ENCODE measurements at regions not wholly inside any gene's neighbourhood (a gene's known extent, or its start where the extent isn't known, plus 50 kb on each side); places are given as distances from the start of the nearest gene placed in this dataset.

DNA sequence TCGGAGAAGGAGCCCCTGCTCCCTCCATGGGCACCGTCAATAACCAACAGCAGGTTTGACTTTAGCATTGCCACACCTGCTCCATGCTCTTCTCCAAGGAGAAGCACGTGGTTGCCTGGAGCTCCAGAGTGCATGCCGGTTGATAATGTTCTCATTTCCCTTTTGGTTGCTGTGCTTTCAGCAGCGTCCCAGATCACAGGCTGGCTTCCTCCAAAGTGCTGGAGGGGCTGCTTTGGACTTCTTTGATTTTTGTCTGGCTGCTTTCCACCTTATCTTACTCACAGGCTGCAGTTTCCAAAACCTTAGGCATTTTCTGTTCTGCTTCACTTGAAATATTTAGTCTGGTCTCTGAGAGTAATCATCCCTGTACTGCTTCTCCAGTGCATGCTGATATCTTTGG lies 123.8 kb upstream of the IRS2 start:
- no peaks in the 10 kb centered on the region for H3K36me3 ChIP-seq
- peaks cover 0 to 24% (median 0%) of the 10 kb centered on the region in 7 donors for H3K27me3 ChIP-seq (replicated peaks in 1 of 7)
- intact Hi-C loops (cut with DNase I; ENCODE audit: low total_unique reads): no loop called here
- DNase-seq: no peak
- no peaks in the 10 kb centered on the region for H3K4me1 ChIP-seq
- H3K4me3 ChIP-seq: no peak overlapping the region
- H3K9me3 ChIP-seq: peaks cover 0 to 16% (median 5%) of the 10 kb centered on the region in 8 donors
- TF ChIP-seq, protein P1, sequence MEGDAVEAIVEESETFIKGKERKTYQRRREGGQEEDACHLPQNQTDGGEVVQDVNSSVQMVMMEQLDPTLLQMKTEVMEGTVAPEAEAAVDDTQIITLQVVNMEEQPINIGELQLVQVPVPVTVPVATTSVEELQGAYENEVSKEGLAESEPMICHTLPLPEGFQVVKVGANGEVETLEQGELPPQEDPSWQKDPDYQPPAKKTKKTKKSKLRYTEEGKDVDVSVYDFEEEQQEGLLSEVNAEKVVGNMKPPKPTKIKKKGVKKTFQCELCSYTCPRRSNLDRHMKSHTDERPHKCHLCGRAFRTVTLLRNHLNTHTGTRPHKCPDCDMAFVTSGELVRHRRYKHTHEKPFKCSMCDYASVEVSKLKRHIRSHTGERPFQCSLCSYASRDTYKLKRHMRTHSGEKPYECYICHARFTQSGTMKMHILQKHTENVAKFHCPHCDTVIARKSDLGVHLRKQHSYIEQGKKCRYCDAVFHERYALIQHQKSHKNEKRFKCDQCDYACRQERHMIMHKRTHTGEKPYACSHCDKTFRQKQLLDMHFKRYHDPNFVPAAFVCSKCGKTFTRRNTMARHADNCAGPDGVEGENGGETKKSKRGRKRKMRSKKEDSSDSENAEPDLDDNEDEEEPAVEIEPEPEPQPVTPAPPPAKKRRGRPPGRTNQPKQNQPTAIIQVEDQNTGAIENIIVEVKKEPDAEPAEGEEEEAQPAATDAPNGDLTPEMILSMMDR (IDR thresholded peaks at IDR 0.05 in 8 of 11, conservative IDR thresholded peaks at IDR 0.05 in 3 of 11): no peak
- no peak for TF ChIP-seq POLR2AphosphoS5 (IDR thresholded peaks at IDR 0.05)
- TF ChIP-seq POLR2A (IDR thresholded peaks at IDR 0.05): no peak
- WGBS, 5 donors: 65 to 79% (median 77%) methylated on average over 5 of the region's 5 CpGs
- H3K27ac ChIP-seq: no peak overlapping the region

DNA sequence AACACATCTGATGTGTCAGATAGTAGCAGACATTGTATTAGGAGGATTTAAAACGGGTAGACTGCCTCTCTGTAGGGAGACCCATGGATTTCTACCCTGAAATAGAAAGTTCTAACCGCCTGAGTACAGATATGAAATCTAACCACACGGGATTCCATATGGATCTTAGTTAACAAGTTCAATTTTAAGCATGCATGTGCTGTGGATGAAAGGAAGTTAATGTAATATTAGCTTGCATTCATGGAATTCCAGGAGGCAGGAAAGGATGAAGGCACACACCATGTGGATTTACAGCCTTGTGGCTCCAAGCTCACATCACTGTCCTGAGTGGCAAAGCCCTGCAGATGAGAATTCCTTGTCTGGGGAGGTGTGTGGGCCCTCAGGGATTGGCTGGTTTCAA lies 120.6 kb upstream of the IRS2 start:
- peaks cover 0 to 16% (median 5%) of the 10 kb centered on the region in 8 donors for H3K9me3 ChIP-seq
- no peaks in the 10 kb centered on the region for H3K36me3 ChIP-seq
- no peaks in the 10 kb centered on the region for H3K4me1 ChIP-seq
- intact Hi-C loops (cut with DNase I; ENCODE audit: low total_unique reads): no loop called here
- peaks cover 0 to 24% (median 0%) of the 10 kb centered on the region in 7 donors for H3K27me3 ChIP-seq (replicated peaks in 1 of 7)
- TF ChIP-seq POLR2AphosphoS5 (IDR thresholded peaks at IDR 0.05) (no peak), POLR2A (IDR thresholded peaks at IDR 0.05) (no peak)
- TF ChIP-seq, protein P1 (IDR thresholded peaks at IDR 0.05 in 8 of 11, conservative IDR thresholded peaks at IDR 0.05 in 3 of 11): no peak
- H3K4me3 ChIP-seq: no peak overlapping the region
- 55 to 68% (median 65%) methylated on average over 3 of the region's 3 CpGs for whole genome bisulfite sequencing, 5 donors
- H3K27ac ChIP-seq: no peak overlapping the region
- no peak for DNase-seq

DNA sequence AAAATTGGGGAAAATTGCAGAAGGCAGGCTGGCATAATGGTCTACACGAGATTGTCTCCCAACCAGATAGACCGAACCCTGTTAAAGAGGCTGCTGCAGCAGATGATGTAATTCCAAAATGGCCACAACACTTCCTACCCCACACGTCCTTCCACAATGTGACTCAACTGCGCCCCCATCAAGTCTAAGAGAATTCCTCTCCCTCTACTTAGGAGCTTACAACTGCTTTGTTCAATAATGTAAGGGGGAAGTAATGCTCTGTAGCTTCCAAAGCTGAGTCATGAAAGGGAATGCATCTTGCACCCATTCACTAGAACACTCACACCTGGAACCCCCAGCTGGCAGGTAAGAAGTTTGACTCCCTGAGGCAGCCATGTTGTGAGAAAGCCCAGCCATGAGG lies 117.8 kb upstream of the IRS2 start:
- WGBS, 5 donors: 63 to 75% (median 67%) methylated on average over 4 of the region's 4 CpGs
- DNase-seq: no peak
- no peaks in the 10 kb centered on the region for H3K4me1 ChIP-seq
- peaks cover 0 to 11% (median 5%) of the 10 kb centered on the region in 8 donors for H3K9me3 ChIP-seq
- peaks cover 0 to 13% (median 0%) of the 10 kb centered on the region in 7 donors for H3K27me3 ChIP-seq (replicated peaks in 1 of 7)
- H3K27ac ChIP-seq: no peak overlapping the region
- no peak overlapping the region for H3K4me3 ChIP-seq
- H3K36me3 ChIP-seq: no peaks in the 10 kb centered on the region
- TF ChIP-seq, protein P1 (IDR thresholded peaks at IDR 0.05 in 8 of 11, conservative IDR thresholded peaks at IDR 0.05 in 3 of 11): no peak
- TF ChIP-seq POLR2AphosphoS5 (IDR thresholded peaks at IDR 0.05) (no peak), POLR2A (IDR thresholded peaks at IDR 0.05) (no peak)
- intact Hi-C loops (cut with DNase I; ENCODE audit: low total_unique reads): no loop called here

DNA sequence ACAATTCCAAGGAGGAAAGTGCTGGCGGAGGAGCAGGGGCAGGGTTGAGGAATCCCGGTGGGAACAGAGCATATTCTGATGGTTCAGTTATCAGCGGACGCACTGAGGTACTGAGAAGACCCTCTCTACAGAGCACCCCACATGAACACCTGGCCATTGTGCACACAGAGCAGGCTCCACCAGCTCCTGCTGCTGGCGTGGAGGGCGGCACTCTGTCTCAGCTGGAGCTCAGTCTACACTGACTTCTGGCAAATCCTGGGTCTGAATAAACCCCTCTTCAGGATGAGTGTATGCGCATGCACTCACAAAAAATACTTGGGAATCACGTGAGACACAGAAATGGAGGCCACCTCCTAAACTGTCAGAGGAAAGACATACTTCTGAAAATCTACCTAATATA lies 114.4 kb upstream of the IRS2 start:
- Histone ChIP-seq H3K36me3 (no peaks in the 10 kb centered on the region), H3K9me3 (no peaks in the 10 kb centered on the region), H3K27me3 (replicated peaks in 1 of 7) (no peaks in the 10 kb centered on the region), H3K4me3 (no peak overlapping the region), H3K4me1 (no peaks in the 10 kb centered on the region), H3K27ac (no peak overlapping the region)
- 81 to 89% (median 84%) methylated on average over 6 to 8 of the region's 8 CpGs for WGBS, 5 donors
- intact Hi-C loops (cut with DNase I; ENCODE audit: low total_unique reads): no loop called here
- TF ChIP-seq POLR2A (IDR thresholded peaks at IDR 0.05) (no peak), POLR2AphosphoS5 (IDR thresholded peaks at IDR 0.05) (no peak)
- TF ChIP-seq, protein P1 (IDR thresholded peaks at IDR 0.05 in 8 of 11, conservative IDR thresholded peaks at IDR 0.05 in 3 of 11): no peak
- DNase-seq: no peak
